GM18507 (cell line): ENCODE measurements at regions not wholly inside any gene's neighbourhood (a gene's known extent, or its start where the extent isn't known, plus 50 kb on each side); places are given as distances from the start of the nearest gene placed in this dataset.

ENCODE experiments used
- DNase-seq: peaks from one replicate; pipeline ENCODE4 v3.0.0; 2011; ENCODE audit warnings: low read depth; ENCODE audit not compliant: insufficient read length; ENCODE audit errors: extremely low spot score
- FAIRE-seq: peaks from 2 replicates; lab custom pipeline; 2011; peaks lifted over from hg19 to GRCh38; lab: Jason Lieb, UNC

- DNase-seq (no peak), FAIRE-seq (no peak)
These were observed 627.0 kb upstream of the TBL1XR1 start for GRCh38 chr3:177824190-177824786.

- DNase-seq = no peak
- no peak for FAIRE-seq
These were observed 627.6 kb upstream of the TBL1XR1 start for GRCh38 chr3:177824841-177825240.

- DNase-seq (no peak), FAIRE-seq (no peak)
These were observed 629.0 kb upstream of the TBL1XR1 start for GRCh38 chr3:177826253-177826652.

- FAIRE-seq (no peak), DNase-seq (no peak)
These were observed 630.4 kb upstream of the TBL1XR1 start for GRCh38 chr3:177827511-177828207.

GRCh38 chr3:177828208-177828565 lies 630.9 kb upstream of the TBL1XR1 start:
- DNase-seq = no peak
- no peak for FAIRE-seq

GRCh38 chr3:177830411-177830849 lies 633.1 kb upstream of the TBL1XR1 start:
- FAIRE-seq (no peak), DNase-seq (no peak)

- DNase-seq = no peak
- FAIRE-seq = no peak
These were observed 634.1 kb upstream of the TBL1XR1 start for GRCh38 chr3:177831361-177831760.

GRCh38 chr3:177832880-177833279 lies 635.6 kb upstream of the TBL1XR1 start:
- no peak for DNase-seq
- no peak for FAIRE-seq

- DNase-seq = no peak
These were observed 636.0 kb upstream of the TBL1XR1 start for GRCh38 chr3:177833332-177833731.

GRCh38 chr3:177835008-177835407 lies 637.7 kb upstream of the TBL1XR1 start:
- no peak for DNase-seq

More at GRCh38 chr3:177833332-177833731, 636.0 kb upstream of the TBL1XR1 start:
- FAIRE-seq = no peak

GRCh38 chr3:177835917-177836316 lies 638.6 kb upstream of the TBL1XR1 start:
- DNase-seq (no peak), FAIRE-seq (no peak)

More at GRCh38 chr3:177835008-177835407, 637.7 kb upstream of the TBL1XR1 start:
- no peak for FAIRE-seq

GRCh38 chr3:177836671-177837070 lies 639.4 kb upstream of the TBL1XR1 start:
- DNase-seq (no peak), FAIRE-seq (no peak)

- FAIRE-seq = no peak
- no peak for DNase-seq
These were observed 640.8 kb upstream of the TBL1XR1 start for GRCh38 chr3:177837951-177838655.

GRCh38 chr3:177838766-177839350 lies 641.6 kb upstream of the TBL1XR1 start:
- DNase-seq (no peak), FAIRE-seq (no peak)

GRCh38 chr3:177842302-177842701 lies 645.0 kb upstream of the TBL1XR1 start:
- DNase-seq = no peak
- FAIRE-seq = no peak

- FAIRE-seq = no peak
- DNase-seq = no peak
These were observed 645.8 kb upstream of the TBL1XR1 start for GRCh38 chr3:177842743-177843734.

- FAIRE-seq (no peak), DNase-seq (no peak)
These were observed 654.9 kb upstream of the TBL1XR1 start for GRCh38 chr3:177852001-177852807.

GRCh38 chr3:177855021-177855420 lies 657.7 kb upstream of the TBL1XR1 start:
- FAIRE-seq (no peak), DNase-seq (no peak)
